ENCODE measurements at regions not wholly inside any gene's neighbourhood (a gene's known extent, or its start where the extent isn't known, plus 50 kb on each side); places are given as distances from the start of the nearest gene placed in this dataset.

GRCh38 chr2:217326238-217327022 is 466.6 kb upstream of the TNP1 start:
- Histone ChIP-seq H4K20me1 (ENCODE audit: insufficient read depth, low read length) (no peaks in the 10 kb centered on the region), H3K79me2 (ENCODE audit: insufficient read depth, low read length) (no peaks in the 10 kb centered on the region), H2AFZ (ENCODE audit: low read length) (no peak overlapping the region), H3K4me3 (replicated peaks in 1 of 3; ENCODE audit: insufficient read depth in 1 of 3, low read depth in 2 of 3, low read length in 3 of 3) (no peak overlapping the region), H3K9ac (ENCODE audit: insufficient read depth, low read depth, low read length) (no peak overlapping the region), H3K4me1 (ENCODE audit: insufficient read depth, low read length) (peaks cover 34% of the 10 kb centered on the region), H3K36me3 (replicated peaks in 1 of 2; ENCODE audit: control insufficient read depth in 1 of 2, insufficient read depth in 2 of 2, low read length in 2 of 2) (no peaks in the 10 kb centered on the region), H3K9me3 (ENCODE audit: low read length) (no peaks in the 10 kb centered on the region; the same call in 1 of the 2 replicates), H3K27me3 (ENCODE audit: control insufficient read depth in 1 of 2, insufficient read depth in 2 of 2, low read length in 2 of 2) (no peaks in the 10 kb centered on the region), H3K27ac (ENCODE audit: extremely low read length, insufficient read depth, low read length) (no peak overlapping the region), H3K4me2 (ENCODE audit: low read depth, low read length) (no peak overlapping the region)
- in situ Hi-C loops (cut with HindIII; ENCODE audit: extremely low pct_ligation_motif_present, low pct_unique_long_range_greater_than_20kb): loop anchor here (25.0 kb wide), 1 partner anchor 814 kb away; no protein-coding TSS in a partner anchor
- FAIRE-seq: no peak
- peak; percentile 65 for DNase-seq (ENCODE audit: low spot score)
- POLR2A ChIA-PET: no interaction called here
- no TSS peak for BruUV-seq (replicated peaks)
- CTCF ChIA-PET (ENCODE audit: low intra/inter-chr PET ratio, low total read pairs): no interaction called here
- 4% methylated on average over 1 of the region's 1 CpG for WGBS (ENCODE audit: low lambda C conversion rate)
- ATAC-seq: peak; percentile 57
- intact Hi-C loops (cut with micrococcal nuclease; ENCODE audit: unreplicated experiment): no loop called here
- TF ChIP-seq ZHX1 (CRISPR knock-in tag; IDR thresholded peaks at IDR 0.05; ENCODE audit: low read depth) (no peak), EP300 (IDR thresholded peaks at IDR 0.05; ENCODE audit: low read depth in 2 of 2, low read length in 2 of 2) (peak in 1 of 2 experiments; percentile 39; a peak in 1 of 4 replicates), EP300 (CRISPR knock-in tag; IDR thresholded peaks at IDR 0.05; ENCODE audit: borderline replicate concordance) (no peak), FOXA1 (IDR thresholded peaks at IDR 0.05) (no peak), FOXA1 (CRISPR knock-in tag; IDR thresholded peaks at IDR 0.05) (peak; percentile 77), SOX13 (IDR thresholded peaks at IDR 0.05) (0 out of 2 replicates have a peak, but pooled peaks have one; percentile 39), SOX13 (CRISPR knock-in tag; conservative IDR thresholded peaks at IDR 0.05 in 1 of 2, IDR thresholded peaks at IDR 0.05 in 1 of 2) (peak in 1 of 2 experiments; percentile 89; a peak in 2 of 4 replicates), JUNB (CRISPR knock-in tag; IDR thresholded peaks at IDR 0.05; ENCODE audit: borderline replicate concordance) (no peak), FOXP4 (CRISPR knock-in tag; IDR thresholded peaks at IDR 0.05) (0 out of 2 replicates have a peak, but pooled peaks have one; percentile 21), TIGD3 (CRISPR knock-in tag; IDR thresholded peaks at IDR 0.05; ENCODE audit: borderline replicate concordance) (no peak), ZNF761 (CRISPR knock-in tag; conservative IDR thresholded peaks at IDR 0.05) (no peak), TBX2 (CRISPR knock-in tag; IDR thresholded peaks at IDR 0.05; ENCODE audit: borderline replicate concordance) (peak; percentile 47), FOXP1 (IDR thresholded peaks at IDR 0.05) (no peak), FOXP1 (CRISPR knock-in tag; IDR thresholded peaks at IDR 0.05) (peak; percentile 63), SOX5 (CRISPR knock-in tag; IDR thresholded peaks at IDR 0.05; ENCODE audit: borderline replicate concordance) (peak; percentile 71; the same call in 1 of the 2 replicates), NCOA2 (CRISPR knock-in tag; IDR thresholded peaks at IDR 0.05) (peak; percentile 66), FOXA3 (CRISPR knock-in tag; IDR thresholded peaks at IDR 0.05) (peak; percentile 78), BCL6 (CRISPR knock-in tag; IDR thresholded peaks at IDR 0.05) (peak; percentile 75), FOXK1 (CRISPR knock-in tag; IDR thresholded peaks at IDR 0.05; ENCODE audit: borderline replicate concordance, low read depth) (peak; percentile 35; the same call in 1 of the 2 replicates), CEBPG (CRISPR knock-in tag; IDR thresholded peaks at IDR 0.05) (peak; percentile 91)
